CD4-positive, alpha-beta T cell (primary cell): ENCODE measurements at regions not wholly inside any gene's neighbourhood (a gene's known extent, or its start where the extent isn't known, plus 50 kb on each side); places are given as distances from the start of the nearest gene placed in this dataset.

ENCODE experiments used
- ATAC-seq: fragments of 200-7000 bp; cut with Tn5 transposase; one replicate; pipeline ENCODE4 v1.10.0; 2022; ENCODE audit warnings: mild to moderate bottlenecking; ENCODE audit not compliant: poor library complexity
- CTCF ChIA-PET: fragments of 350-600 bp; sonication (Branson Sonifier 250); formaldehyde crosslinking; loops from one replicate; lab custom pipeline; 2021; ENCODE audit warnings: antibody characterized with exemption, inconsistent platforms; lab: Charles Lee
- POLR2A ChIA-PET: fragments of 350-600 bp; sonication (Branson Sonifier 250); formaldehyde crosslinking; loops from one replicate; lab custom pipeline; 2021; ENCODE audit warnings: antibody characterized with exemption, inconsistent platforms; lab: Charles Lee
- DNase-seq, 14 experiments: peaks; one replicate each; pipeline ENCODE4 v3.0.0-alpha.2; 2013 to 2020; ENCODE audit warnings: mixed read lengths in 2 of 14
- H3K27ac ChIP-seq, 2 donors: one replicate each; pipeline versions ENCODE4 v1.5.1 to v1.7.0; 2013; ENCODE audit warnings: low read length in 2 of 2, low read depth in 1 of 2, mild to moderate bottlenecking in 1 of 2
- H3K27me3 ChIP-seq, 2 experiments: 1 replicate in 1 of 2; 2 replicates in 1 of 2; pipeline versions ENCODE4 v1.6.1 to v1.7.0; 2013; ENCODE audit warnings: low read length in 2 of 2, control low read depth in 1 of 2, mild to moderate bottlenecking in 1 of 2, moderate library complexity in 1 of 2; ENCODE audit not compliant: insufficient read depth in 2 of 2, control insufficient read depth in 1 of 2
- H3K36me3 ChIP-seq: one replicate; pipeline ENCODE4 v1.6.1; 2013; ENCODE audit warnings: low read length, control low read depth; ENCODE audit not compliant: insufficient read depth
- H3K4me1 ChIP-seq: one replicate; pipeline ENCODE4 v1.6.1; 2013; ENCODE audit warnings: low read length, control low read depth; ENCODE audit not compliant: insufficient read depth
- H3K4me3 ChIP-seq: one replicate; pipeline ENCODE4 v1.5.1; 2013; ENCODE audit warnings: mild to moderate bottlenecking, low read length, moderate library complexity
- H3K9me3 ChIP-seq, 2 experiments: 1 replicate in 1 of 2; 2 replicates in 1 of 2; pipeline versions ENCODE4 v1.6.1 to v1.7.0; 2013; ENCODE audit warnings: low read length in 2 of 2, mild to moderate bottlenecking in 2 of 2, control low read depth in 1 of 2, moderate library complexity in 1 of 2; ENCODE audit not compliant: control insufficient read depth in 1 of 2, insufficient read depth in 1 of 2
- H3K27ac Mint-ChIP-seq: one replicate; pipeline ENCODE4 v1.8.0; 2020; ENCODE audit warnings: mixed read lengths
- H3K27me3 Mint-ChIP-seq: one replicate; pipeline ENCODE4 v1.8.0; 2021; ENCODE audit warnings: mixed read lengths
- H3K36me3 Mint-ChIP-seq: one replicate; pipeline ENCODE4 v1.8.0; 2021; ENCODE audit warnings: low read depth, mixed read lengths
- H3K4me1 Mint-ChIP-seq: one replicate; pipeline ENCODE4 v1.8.0; 2021; ENCODE audit warnings: low read depth, mixed read lengths
- H3K4me3 Mint-ChIP-seq: one replicate; pipeline ENCODE4 v1.8.0; 2020; ENCODE audit warnings: mild to moderate bottlenecking, mixed read lengths
- H3K9me3 Mint-ChIP-seq: one replicate; pipeline ENCODE4 v1.8.0; 2020; ENCODE audit warnings: mixed read lengths
- intact Hi-C, 2 experiments: fragments of 100-400 bp; cut with DNase I in 1 of 2; cut with micrococcal nuclease in 1 of 2; formaldehyde crosslinking; loops; one replicate each; pipeline versions ENCODE4 v1.15.1 to v1.9.0; 2023 to 2025; cut with DNase I, micrococcal nuclease
- TF ChIP-seq, protein P1 (sequence below): fragments of 200-600 bp; IDR thresholded peaks from one replicate; pipeline ENCODE4 v1.8.0; 2022; ENCODE audit warnings: antibody characterized with exemption, mild to moderate bottlenecking

GRCh38 chr4:152247271-152247975 lies 288.5 kb downstream of the FBXW7 start:
- Mint-ChIP-seq H3K9me3 (no peaks in the 10 kb centered on the region), H3K36me3 (no peaks in the 10 kb centered on the region), H3K27me3 (no peaks in the 10 kb centered on the region), H3K4me3 (no peak overlapping the region), H3K27ac (peak overlapping the region; percentile 89), H3K4me1 (peaks cover 53% of the 10 kb centered on the region)
- ATAC-seq (no peak), DNase-seq (no peak)
- intact Hi-C loops, result no loop called here
- H3K27ac ChIP-seq, result peak overlapping the region in 1 of 2 donors; percentile 37
- H3K4me3 ChIP-seq, result no peak overlapping the region
- TF ChIP-seq, protein P1, sequence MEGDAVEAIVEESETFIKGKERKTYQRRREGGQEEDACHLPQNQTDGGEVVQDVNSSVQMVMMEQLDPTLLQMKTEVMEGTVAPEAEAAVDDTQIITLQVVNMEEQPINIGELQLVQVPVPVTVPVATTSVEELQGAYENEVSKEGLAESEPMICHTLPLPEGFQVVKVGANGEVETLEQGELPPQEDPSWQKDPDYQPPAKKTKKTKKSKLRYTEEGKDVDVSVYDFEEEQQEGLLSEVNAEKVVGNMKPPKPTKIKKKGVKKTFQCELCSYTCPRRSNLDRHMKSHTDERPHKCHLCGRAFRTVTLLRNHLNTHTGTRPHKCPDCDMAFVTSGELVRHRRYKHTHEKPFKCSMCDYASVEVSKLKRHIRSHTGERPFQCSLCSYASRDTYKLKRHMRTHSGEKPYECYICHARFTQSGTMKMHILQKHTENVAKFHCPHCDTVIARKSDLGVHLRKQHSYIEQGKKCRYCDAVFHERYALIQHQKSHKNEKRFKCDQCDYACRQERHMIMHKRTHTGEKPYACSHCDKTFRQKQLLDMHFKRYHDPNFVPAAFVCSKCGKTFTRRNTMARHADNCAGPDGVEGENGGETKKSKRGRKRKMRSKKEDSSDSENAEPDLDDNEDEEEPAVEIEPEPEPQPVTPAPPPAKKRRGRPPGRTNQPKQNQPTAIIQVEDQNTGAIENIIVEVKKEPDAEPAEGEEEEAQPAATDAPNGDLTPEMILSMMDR, result no peak
- POLR2A ChIA-PET, result interaction anchor here (1.0 to 3.2 kb wide), 8 partner anchors 8 to 333 kb away, joined by 3 to 36 read pairs (median 3); no protein-coding TSS in a partner anchor
- no peaks in the 10 kb centered on the region for H3K36me3 ChIP-seq
- CTCF ChIA-PET, result no interaction called here
- H3K4me1 ChIP-seq, result peaks cover 30% of the 10 kb centered on the region
- H3K9me3 ChIP-seq, result no peaks in the 10 kb centered on the region
- H3K27me3 ChIP-seq, result no peaks in the 10 kb centered on the region

- TF ChIP-seq, protein P1, result no peak
- ATAC-seq (peak; percentile 79), DNase-seq (peak in 11 of 14 experiments; percentile 11 to 65 (median 19))
- ChIA-PET POLR2A (interaction anchor here (0.9 to 3.2 kb wide), 9 partner anchors 8 to 332 kb away, joined by 3 to 36 read pairs (median 3); no protein-coding TSS in a partner anchor), CTCF (interaction anchor here (0.6 kb wide), 1 partner anchor 565 kb away, joined by 6 read pairs; no protein-coding TSS in a partner anchor)
- peak overlapping the region in 1 of 2 donors; percentile 37 for H3K27ac ChIP-seq
- peak overlapping the region; percentile 21 for H3K4me3 ChIP-seq
- Mint-ChIP-seq H3K36me3 (no peaks in the 10 kb centered on the region), H3K27me3 (no peaks in the 10 kb centered on the region), H3K27ac (peak overlapping the region; percentile 89), H3K4me3 (peak overlapping the region; percentile 78), H3K4me1 (peaks cover 55% of the 10 kb centered on the region), H3K9me3 (no peaks in the 10 kb centered on the region)
- no peaks in the 10 kb centered on the region for H3K27me3 ChIP-seq
- H3K4me1 ChIP-seq, result peaks cover 30% of the 10 kb centered on the region
- H3K36me3 ChIP-seq, result no peaks in the 10 kb centered on the region
- intact Hi-C loops, result no loop called here
- H3K9me3 ChIP-seq, result no peaks in the 10 kb centered on the region
Observed at GRCh38 chr4:152246659-152247058, 289.2 kb downstream of the FBXW7 start.

GRCh38 chr4:152245680-152246079 lies 290.2 kb downstream of the FBXW7 start:
- H3K4me1 ChIP-seq, result peaks cover 30% of the 10 kb centered on the region
- DNase-seq, result no peak
- Mint-ChIP-seq H3K4me3 (no peak overlapping the region), H3K27me3 (no peaks in the 10 kb centered on the region), H3K9me3 (no peaks in the 10 kb centered on the region), H3K27ac (no peak overlapping the region), H3K4me1 (peaks cover 55% of the 10 kb centered on the region), H3K36me3 (no peaks in the 10 kb centered on the region)
- TF ChIP-seq, protein P1, result no peak
- intact Hi-C loops, result no loop called here
- no peaks in the 10 kb centered on the region for H3K9me3 ChIP-seq
- ChIA-PET CTCF (no interaction called here), POLR2A (interaction anchor here (0.7 to 3.2 kb wide), 4 partner anchors 9 to 145 kb away, joined by 3 to 36 read pairs (median 7); no protein-coding TSS in a partner anchor)
- H3K27me3 ChIP-seq, result no peaks in the 10 kb centered on the region
- ATAC-seq, result no peak
- H3K27ac ChIP-seq, result no peak overlapping the region
- H3K4me3 ChIP-seq, result no peak overlapping the region
- no peaks in the 10 kb centered on the region for H3K36me3 ChIP-seq
